ENCODE measurements at regions not wholly inside any gene's neighbourhood (a gene's known extent, or its start where the extent isn't known, plus 50 kb on each side); places are given as distances from the start of the nearest gene placed in this dataset.
"Not testable (repeated sequence)": the region's sequence is repeated elsewhere in the genome, so short reads cannot be mapped to it uniquely, and the experiment has no call there.

- DNase-seq: no peak
Measured at GRCh38 chr3:18119866-18120265, 305.3 kb downstream of the SATB1 start.

DNA sequence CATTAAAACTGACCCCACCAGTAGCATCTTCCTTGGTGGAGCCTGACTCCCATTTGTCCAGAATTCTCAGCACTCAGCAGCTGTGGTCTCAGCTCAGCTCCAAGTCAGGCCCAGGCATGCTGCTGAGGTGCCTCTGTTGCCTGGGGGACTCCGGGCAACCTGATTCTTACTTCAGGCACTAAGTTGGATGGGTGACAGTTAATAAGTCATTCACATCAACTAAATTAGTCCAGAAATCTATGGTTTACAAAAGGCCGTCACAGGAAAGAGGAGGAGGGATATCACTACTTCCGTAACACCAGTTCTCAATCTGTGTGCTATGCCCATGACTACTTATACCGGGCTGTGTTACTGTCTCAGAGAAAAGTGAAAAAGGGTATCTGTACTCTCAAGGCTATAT lies 310.2 kb downstream of the SATB1 start:
- no peak for DNase-seq

- no peak for DNase-seq
Measured at GRCh38 chr3:18113417-18113816, 311.7 kb downstream of the SATB1 start.

DNA sequence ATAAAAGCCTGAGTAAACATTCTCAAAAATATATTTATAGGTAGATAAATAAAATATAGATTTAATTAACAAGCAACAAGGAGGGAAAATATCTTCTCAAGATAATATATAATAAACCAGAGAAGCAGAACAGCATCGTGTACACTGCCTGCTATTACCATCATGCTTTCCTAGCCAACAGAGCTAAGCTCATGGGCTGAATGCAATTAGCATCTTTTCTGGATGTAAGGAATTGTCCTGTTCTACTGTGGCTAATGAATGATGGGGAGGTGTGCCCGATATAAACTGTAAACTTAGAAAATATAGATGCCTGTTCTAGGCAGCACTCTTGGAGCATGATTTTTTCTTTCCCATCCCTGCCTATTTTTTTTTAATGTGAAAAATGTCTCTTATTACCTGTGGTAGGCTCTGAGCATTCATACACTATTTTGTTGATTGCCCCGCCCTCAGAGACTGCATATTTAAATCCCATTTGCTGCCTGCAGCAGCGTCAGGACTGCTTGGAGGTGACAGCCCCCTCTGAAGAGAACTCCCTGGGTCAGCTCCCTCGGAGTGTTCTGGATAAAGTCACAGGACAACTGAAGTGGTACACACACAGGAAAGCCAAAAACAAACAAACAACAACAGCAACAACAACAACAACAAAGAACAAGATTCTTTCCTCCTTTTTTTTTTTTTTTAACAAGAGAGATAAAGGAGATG lies 312.3 kb downstream of the SATB1 start:
- peak; percentile 28 for DNase-seq

- DNase-seq: no peak
Measured at GRCh38 chr3:18111796-18112232, 313.3 kb downstream of the SATB1 start.

GRCh38 chr3:18103591-18103990 lies 321.5 kb downstream of the SATB1 start:
- DNase-seq: no peak

DNA sequence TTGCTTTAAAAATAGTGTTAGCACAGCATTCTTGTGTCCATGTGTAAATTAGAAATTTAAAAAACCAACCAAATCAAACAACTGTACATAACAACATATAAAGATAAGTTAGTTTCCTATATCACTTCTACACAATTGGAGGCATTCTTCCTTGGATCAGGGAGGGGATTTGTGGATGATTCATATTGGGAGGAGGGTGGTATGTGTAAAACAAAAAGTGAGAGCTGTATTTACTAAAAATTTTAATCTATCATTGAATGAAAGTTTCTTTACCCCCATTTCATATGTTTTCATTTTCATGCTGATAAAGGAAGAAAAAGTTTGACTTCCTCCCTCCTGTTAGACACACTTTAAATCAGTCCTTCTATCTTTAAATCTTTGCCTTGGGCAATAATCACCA lies 325.0 kb downstream of the SATB1 start:
- no peak for DNase-seq

DNA sequence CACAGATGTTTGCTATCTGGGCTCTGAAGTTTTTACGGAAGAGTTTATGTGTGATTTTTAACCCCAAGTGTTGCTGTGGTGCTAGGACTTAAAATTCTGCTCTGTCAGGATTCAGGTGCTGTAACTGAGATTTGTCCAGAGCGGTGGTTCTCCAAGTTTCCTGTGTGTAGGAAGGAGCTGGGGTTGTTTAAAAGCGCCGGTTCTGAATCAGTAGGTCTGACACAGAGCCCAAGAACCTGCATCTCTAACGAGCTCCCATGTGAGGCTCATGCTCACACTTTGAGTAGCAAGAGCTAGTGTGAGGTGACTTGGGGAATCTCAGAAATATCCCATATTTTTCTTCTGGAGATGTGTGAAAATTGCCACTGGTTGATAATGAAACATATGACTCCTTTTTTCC lies 325.5 kb downstream of the SATB1 start:
- no peak for DNase-seq

DNA sequence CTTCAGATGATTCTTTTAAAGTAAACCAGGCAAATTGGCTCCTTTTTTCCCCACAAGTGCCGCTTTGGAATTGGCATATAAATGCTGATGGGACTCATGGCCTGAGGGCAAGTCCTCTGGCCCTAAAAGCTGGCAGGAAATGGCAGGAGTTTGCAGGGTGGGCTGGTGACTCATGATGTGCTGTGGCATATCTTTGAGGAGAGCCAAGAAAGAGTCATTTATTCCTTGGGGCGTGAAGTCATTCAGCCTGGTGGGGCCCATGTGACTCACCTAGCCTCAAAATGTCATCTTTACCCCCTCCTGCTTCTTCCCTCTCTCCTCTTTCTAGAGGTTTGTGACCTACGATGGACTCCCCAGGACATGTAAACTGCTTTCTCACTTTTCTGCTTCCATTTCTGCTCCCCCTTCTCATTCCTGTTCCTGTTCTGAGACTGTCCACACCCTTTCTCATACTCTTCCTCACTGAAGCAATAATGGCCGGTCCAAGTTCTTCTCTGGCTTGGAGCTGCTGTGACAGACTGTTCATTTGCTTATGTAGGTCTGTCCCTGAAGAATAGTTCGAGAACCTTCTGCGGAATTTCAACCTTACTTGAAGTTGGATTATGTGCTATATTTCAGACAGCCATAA lies 326.1 kb downstream of the SATB1 start:
- no peak for DNase-seq

GRCh38 chr3:18097989-18098388 lies 327.1 kb downstream of the SATB1 start:
- DNase-seq: no peak

DNA sequence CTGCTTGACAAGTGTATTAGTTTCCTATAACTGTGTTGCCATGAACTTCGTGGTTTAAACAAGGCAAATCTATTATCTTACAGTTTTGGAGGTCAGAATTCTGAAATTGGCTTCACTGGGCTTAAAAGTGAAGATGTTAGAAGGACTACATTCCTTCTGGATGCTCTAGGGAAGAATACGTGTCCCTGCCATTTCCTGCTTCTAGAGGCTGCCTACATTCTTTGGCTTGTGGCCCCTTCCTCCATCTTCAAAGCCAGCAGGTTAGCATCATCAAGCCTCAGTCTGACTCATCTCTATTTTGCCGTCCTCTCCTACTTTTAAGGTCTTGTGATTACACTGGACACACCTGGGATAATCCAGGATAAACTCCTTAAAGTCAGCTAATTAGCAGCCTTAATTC lies 327.7 kb downstream of the SATB1 start:
- DNase-seq: no peak

DNA sequence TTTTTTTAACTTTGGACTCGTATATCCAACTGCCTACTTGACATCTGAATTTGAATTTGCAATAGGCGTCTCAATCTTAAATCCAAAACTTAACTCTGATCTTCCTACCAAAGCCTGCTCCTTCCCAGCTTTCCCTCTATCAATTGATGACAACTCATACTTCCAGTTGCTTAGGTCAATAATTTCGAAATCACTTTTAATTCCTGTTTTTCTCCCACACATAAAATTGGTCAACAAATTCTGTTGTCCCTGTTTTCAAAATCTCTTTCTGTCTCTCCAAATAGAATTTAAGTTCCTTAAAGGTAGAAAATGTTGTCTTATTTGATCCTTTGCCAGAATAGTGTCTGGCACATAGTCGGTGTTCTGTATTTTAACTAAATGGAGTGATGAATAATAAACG lies 332.4 kb downstream of the SATB1 start:
- no peak for DNase-seq

GRCh38 chr3:18090377-18090776 lies 334.8 kb downstream of the SATB1 start:
- no peak for DNase-seq

GRCh38 chr3:18087988-18088387 lies 337.2 kb downstream of the SATB1 start:
- DNase-seq: no peak

DNA sequence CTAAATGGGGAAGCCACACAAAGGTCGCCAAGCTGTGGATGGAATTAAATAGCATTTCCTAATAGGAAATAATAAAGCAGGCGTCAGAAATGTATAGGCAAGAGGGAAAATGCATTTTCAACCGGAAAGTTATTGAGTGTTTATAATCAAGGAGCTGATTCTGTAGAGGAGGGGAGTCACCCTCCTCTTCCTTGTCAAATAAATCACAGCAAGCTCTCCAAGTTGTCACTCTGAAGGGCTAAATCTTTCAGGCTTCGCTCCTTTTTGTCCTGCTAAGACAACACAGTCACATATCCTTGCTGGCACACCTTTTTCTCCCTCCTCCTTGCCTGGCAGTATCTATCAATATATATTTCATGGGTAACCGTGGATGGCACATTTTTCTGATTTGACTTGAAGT lies 338.4 kb downstream of the SATB1 start:
- DNase-seq: no peak

DNA sequence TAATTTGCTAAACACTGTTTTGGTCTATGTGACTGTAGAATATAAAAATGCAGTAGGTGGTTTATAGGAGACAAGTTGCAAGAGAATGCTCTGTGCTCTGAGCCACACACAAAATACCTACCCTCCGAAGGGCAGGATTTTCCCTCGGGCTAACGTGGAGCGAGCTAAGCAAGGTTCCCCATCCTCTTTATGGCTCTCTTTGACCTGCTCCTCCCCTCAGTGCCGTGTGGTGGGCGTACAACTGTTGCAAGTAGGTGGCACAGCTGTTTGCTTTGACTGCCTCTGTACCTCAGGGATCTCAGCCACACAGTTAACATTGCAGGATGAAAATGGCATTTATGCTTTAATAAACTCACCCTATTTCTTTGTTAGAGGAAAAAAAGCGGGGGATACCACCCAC lies 339.1 kb downstream of the SATB1 start:
- DNase-seq: no peak

GRCh38 chr3:18085429-18085828 lies 339.7 kb downstream of the SATB1 start:
- no peak for DNase-seq

DNA sequence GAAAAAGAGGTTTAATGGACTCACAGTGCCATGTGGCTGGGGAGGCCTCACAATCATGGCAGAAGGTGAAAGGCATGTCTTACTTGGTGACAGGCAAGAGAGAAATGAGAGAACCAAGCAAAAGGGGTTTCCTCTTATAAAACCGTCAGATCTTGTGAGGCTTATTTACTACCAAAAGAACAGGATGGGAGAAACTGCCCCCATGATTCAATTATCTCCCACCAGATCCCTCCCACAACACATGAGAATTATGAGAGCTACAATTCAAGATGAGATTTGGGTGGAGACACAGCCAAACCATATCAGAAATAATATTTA lies 340.8 kb upstream of the TBC1D5 start:
- not testable (repeated sequence) for DNase-seq

- no peak for DNase-seq
Measured at GRCh38 chr3:18082551-18083272, 340.3 kb upstream of the TBC1D5 start.

DNA sequence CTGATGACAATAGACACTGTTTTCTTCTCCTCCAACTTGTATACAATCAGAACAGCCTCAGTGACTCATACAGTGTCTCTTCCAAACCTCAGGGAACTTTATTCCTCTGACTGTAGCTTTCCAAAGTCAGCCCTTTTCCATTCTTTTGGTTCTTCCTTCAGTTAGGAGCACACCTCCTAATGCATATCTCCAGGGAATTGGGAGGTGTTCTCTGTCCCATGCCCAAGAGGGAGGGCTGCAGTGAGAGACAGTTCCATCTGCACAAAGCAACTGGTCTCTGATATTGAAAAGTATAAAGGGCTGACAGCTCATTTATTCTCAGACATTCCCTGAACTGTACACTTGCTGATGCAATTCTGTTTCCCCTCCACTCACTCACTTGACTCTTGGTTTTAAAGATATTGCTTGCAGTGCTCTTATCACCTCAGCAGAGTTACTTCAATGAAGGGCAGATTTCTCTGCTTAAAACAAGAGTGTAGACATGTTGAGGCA lies 337.8 kb upstream of the TBC1D5 start:
- DNase-seq: no peak

- no peak for DNase-seq
Measured at GRCh38 chr3:18079739-18080138, 337.3 kb upstream of the TBC1D5 start.

GRCh38 chr3:18079062-18079461 lies 336.6 kb upstream of the TBC1D5 start:
- DNase-seq: no peak

GRCh38 chr3:18077128-18077840 lies 334.9 kb upstream of the TBC1D5 start:
- no peak for DNase-seq

DNA sequence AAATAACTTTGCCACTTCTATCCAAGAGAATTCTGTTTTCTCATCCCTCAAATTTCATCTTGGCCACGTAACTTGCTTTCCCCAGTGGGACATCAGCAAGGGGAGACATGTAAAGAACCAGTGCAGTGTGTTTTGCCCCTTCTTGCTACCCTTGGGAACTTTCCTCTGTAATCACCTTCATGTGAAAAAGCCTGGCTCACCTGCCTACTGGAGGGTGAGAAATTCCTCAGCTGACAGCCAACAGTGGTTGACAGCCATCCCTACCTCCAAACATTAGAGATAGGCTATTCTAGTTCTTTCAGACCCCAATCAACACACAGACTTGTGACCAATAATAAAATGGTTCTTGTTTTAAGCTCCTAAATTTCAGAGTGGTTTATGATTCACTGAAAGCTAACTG lies 333.9 kb upstream of the TBC1D5 start:
- no peak for DNase-seq

All from NCI-H1436 (cell line).